ENCODE measurements at regions not wholly inside any gene's neighbourhood (a gene's known extent, or its start where the extent isn't known, plus 50 kb on each side); places are given as distances from the start of the nearest gene placed in this dataset.

GRCh38 chr4:3343358-3343757 is 50.5 kb downstream of the RGS12 start:
- peaks cover 4 to 17% (median 13%) of the 10 kb centered on the region in 4 experiments for H3K4me1 ChIP-seq (ENCODE audit: control extremely low read depth in 1 of 4, control insufficient read depth in 4 of 4, insufficient read depth in 4 of 4, low read length in 3 of 4)
- CTCF ChIA-PET = interaction anchor here (0.9 to 6.8 kb wide), 12 partner anchors 10 to 537 kb away, joined by 3 to 117 read pairs (median 4); partner anchors contain the start of gene HGFAC
- POLR2A ChIA-PET = no interaction called here

DNA sequence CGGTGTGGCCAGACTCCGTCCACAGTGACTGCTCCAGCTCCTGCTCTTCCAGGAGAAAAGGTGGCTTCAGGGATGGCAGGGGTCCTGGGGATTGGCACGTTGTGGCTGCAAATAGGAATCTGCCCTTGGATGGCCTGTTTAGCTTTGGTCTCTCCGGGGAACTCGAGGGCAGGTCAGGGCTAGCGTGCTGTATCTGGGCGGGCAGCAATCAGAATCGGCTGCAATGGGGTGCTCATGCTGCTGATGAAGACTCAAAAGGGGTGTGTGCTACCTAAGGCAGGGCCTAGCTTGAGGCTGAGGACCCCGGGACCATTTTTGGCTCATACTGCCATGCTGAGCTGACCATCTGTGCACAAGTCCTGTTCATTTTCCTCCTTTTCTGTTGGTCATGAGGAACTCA is 51.3 kb downstream of the RGS12 start:
- no peaks in the 10 kb centered on the region for H3K9me3 ChIP-seq (ENCODE audit: control extremely low read depth in 1 of 5, control insufficient read depth in 4 of 5, insufficient read depth in 2 of 5, low read depth in 1 of 5, low read length in 4 of 5)
- CTCF ChIA-PET = interaction anchor here (0.7 to 6.8 kb wide), 11 partner anchors 10 to 137 kb away, joined by 3 to 117 read pairs (median 3); partner anchors contain the start of gene HGFAC
- POLR2A ChIA-PET = no interaction called here
- DNase-seq = no peak
- H3K4me1 ChIP-seq (ENCODE audit: control extremely low read depth in 1 of 4, control insufficient read depth in 4 of 4, insufficient read depth in 4 of 4, low read length in 3 of 4) = peaks cover 4 to 20% (median 13%) of the 10 kb centered on the region in 4 experiments
- H3K4me3 ChIP-seq (ENCODE audit: control insufficient read depth in 1 of 7, extremely low read depth in 1 of 7, insufficient read depth in 4 of 7, low read depth in 2 of 7, low read length in 6 of 7) = no peak overlapping the region
- no peak overlapping the region for H3K27ac ChIP-seq (ENCODE audit: insufficient read depth in 1 of 2, low read depth in 1 of 2, low read length in 2 of 2, poor library complexity in 1 of 2, severe bottlenecking in 2 of 2)
- 98% methylated on average over 5 of the region's 9 CpGs for WGBS (ENCODE audit: insufficient coverage)
- H3K27me3 ChIP-seq (replicated peaks in 2 of 5; ENCODE audit: control insufficient read depth in 4 of 5, insufficient read depth in 5 of 5, low read length in 4 of 5) = no peaks in the 10 kb centered on the region
- peaks cover 0 to 5% (median 1%) of the 10 kb centered on the region in 4 experiments for H3K36me3 ChIP-seq (ENCODE audit: control insufficient read depth in 4 of 4, insufficient read depth in 4 of 4, low read length in 3 of 4)

More at GRCh38 chr4:3343358-3343757, 50.5 kb downstream of the RGS12 start:
- peaks cover 0 to 5% (median 1%) of the 10 kb centered on the region in 4 experiments for H3K36me3 ChIP-seq (ENCODE audit: control insufficient read depth in 4 of 4, insufficient read depth in 4 of 4, low read length in 3 of 4)
- WGBS (ENCODE audit: insufficient coverage) = 97% methylated on average over 12 of the region's 16 CpGs
- H3K27me3 ChIP-seq (replicated peaks in 2 of 5; ENCODE audit: control insufficient read depth in 4 of 5, insufficient read depth in 5 of 5, low read length in 4 of 5) = no peaks in the 10 kb centered on the region
- H3K27ac ChIP-seq (ENCODE audit: insufficient read depth in 1 of 2, low read depth in 1 of 2, low read length in 2 of 2, poor library complexity in 1 of 2, severe bottlenecking in 2 of 2) = no peak overlapping the region
- no peak overlapping the region for H3K4me3 ChIP-seq (ENCODE audit: control insufficient read depth in 1 of 7, extremely low read depth in 1 of 7, insufficient read depth in 4 of 7, low read depth in 2 of 7, low read length in 6 of 7)
- DNase-seq = no peak
- H3K9me3 ChIP-seq (ENCODE audit: control extremely low read depth in 1 of 5, control insufficient read depth in 4 of 5, insufficient read depth in 2 of 5, low read depth in 1 of 5, low read length in 4 of 5) = no peaks in the 10 kb centered on the region

DNA sequence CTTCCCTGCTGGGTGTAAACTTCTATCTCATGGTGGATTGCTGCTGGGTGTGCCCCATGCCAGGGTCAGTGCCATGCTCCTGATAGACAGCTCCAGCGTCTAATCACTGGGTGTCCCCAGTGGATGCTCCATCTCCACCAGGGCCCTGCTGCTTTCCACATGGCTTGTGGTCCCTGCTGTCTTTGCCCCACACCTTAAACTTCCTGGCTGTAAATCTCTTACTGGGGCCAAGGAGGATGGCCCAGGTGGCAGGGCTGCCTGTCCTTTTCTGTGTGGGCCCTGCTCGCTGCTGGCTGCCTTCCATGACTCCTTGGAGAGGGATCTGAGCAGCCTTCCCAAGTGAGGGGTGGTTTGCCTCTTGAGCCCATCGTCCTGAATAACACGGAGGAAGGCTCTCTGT is 51.8 kb downstream of the RGS12 start:
- Histone ChIP-seq H3K4me1 (ENCODE audit: control extremely low read depth in 1 of 4, control insufficient read depth in 4 of 4, insufficient read depth in 4 of 4, low read length in 3 of 4) (peaks cover 4 to 20% (median 13%) of the 10 kb centered on the region in 4 experiments), H3K9me3 (ENCODE audit: control extremely low read depth in 1 of 5, control insufficient read depth in 4 of 5, insufficient read depth in 2 of 5, low read depth in 1 of 5, low read length in 4 of 5) (no peaks in the 10 kb centered on the region), H3K27ac (ENCODE audit: insufficient read depth in 1 of 2, low read depth in 1 of 2, low read length in 2 of 2, poor library complexity in 1 of 2, severe bottlenecking in 2 of 2) (no peak overlapping the region), H3K36me3 (ENCODE audit: control insufficient read depth in 4 of 4, insufficient read depth in 4 of 4, low read length in 3 of 4) (peaks cover 0 to 5% (median 1%) of the 10 kb centered on the region in 4 experiments), H3K27me3 (replicated peaks in 2 of 5; ENCODE audit: control insufficient read depth in 4 of 5, insufficient read depth in 5 of 5, low read length in 4 of 5) (no peaks in the 10 kb centered on the region), H3K4me3 (ENCODE audit: control insufficient read depth in 1 of 7, extremely low read depth in 1 of 7, insufficient read depth in 4 of 7, low read depth in 2 of 7, low read length in 6 of 7) (no peak overlapping the region)
- CTCF ChIA-PET = interaction anchor here (0.7 to 6.8 kb wide), 9 partner anchors 11 to 136 kb away, joined by 3 to 117 read pairs (median 5); partner anchors contain the start of gene HGFAC
- WGBS (ENCODE audit: insufficient coverage) = 91% methylated on average over 4 of the region's 4 CpGs
- no peak for DNase-seq
- POLR2A ChIA-PET = no interaction called here

GRCh38 chr4:3345384-3345783 is 52.6 kb downstream of the RGS12 start:
- Histone ChIP-seq H3K9me3 (ENCODE audit: control extremely low read depth in 1 of 5, control insufficient read depth in 4 of 5, insufficient read depth in 2 of 5, low read depth in 1 of 5, low read length in 4 of 5) (no peaks in the 10 kb centered on the region), H3K4me1 (ENCODE audit: control extremely low read depth in 1 of 4, control insufficient read depth in 4 of 4, insufficient read depth in 4 of 4, low read length in 3 of 4) (peaks cover 4 to 20% (median 13%) of the 10 kb centered on the region in 4 experiments), H3K4me3 (ENCODE audit: control insufficient read depth in 1 of 7, extremely low read depth in 1 of 7, insufficient read depth in 4 of 7, low read depth in 2 of 7, low read length in 6 of 7) (no peak overlapping the region), H3K27me3 (replicated peaks in 2 of 5; ENCODE audit: control insufficient read depth in 4 of 5, insufficient read depth in 5 of 5, low read length in 4 of 5) (no peaks in the 10 kb centered on the region), H3K27ac (ENCODE audit: insufficient read depth in 1 of 2, low read depth in 1 of 2, low read length in 2 of 2, poor library complexity in 1 of 2, severe bottlenecking in 2 of 2) (no peak overlapping the region), H3K36me3 (ENCODE audit: control insufficient read depth in 4 of 4, insufficient read depth in 4 of 4, low read length in 3 of 4) (peaks cover 0 to 5% (median 1%) of the 10 kb centered on the region in 4 experiments)
- CTCF ChIA-PET = interaction anchor here (0.9 to 6.8 kb wide), 8 partner anchors 11 to 135 kb away, joined by 3 to 117 read pairs (median 14); partner anchors contain the start of gene HGFAC
- POLR2A ChIA-PET = no interaction called here
- no peak for DNase-seq
- WGBS (ENCODE audit: insufficient coverage) = 98% methylated on average over 5 of the region's 5 CpGs

DNA sequence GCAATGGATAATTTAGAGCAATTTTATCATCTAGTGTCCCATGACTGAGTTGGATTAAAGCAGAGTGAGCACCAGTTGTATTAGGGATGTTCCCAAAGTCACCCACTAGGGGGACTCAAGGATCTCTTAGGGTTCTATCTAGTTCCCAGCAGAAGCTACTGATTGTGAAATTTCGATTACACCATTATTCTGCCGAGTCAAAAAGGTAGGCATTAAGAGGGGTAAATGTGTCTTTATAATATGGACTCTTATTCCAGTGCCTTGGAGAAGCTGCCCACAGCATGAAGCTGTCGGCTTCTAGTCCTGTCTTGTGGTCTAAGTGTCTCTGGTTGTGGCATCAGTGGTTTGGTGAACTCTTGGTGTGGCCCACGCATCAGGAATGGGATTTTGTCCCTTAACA is 53.3 kb downstream of the RGS12 start:
- WGBS (ENCODE audit: insufficient coverage) = 58% methylated on average over 2 of the region's 4 CpGs
- Histone ChIP-seq H3K36me3 (ENCODE audit: control insufficient read depth in 4 of 4, insufficient read depth in 4 of 4, low read length in 3 of 4) (peaks cover 0 to 5% (median 1%) of the 10 kb centered on the region in 4 experiments), H3K9me3 (ENCODE audit: control extremely low read depth in 1 of 5, control insufficient read depth in 4 of 5, insufficient read depth in 2 of 5, low read depth in 1 of 5, low read length in 4 of 5) (no peaks in the 10 kb centered on the region), H3K27me3 (replicated peaks in 2 of 5; ENCODE audit: control insufficient read depth in 4 of 5, insufficient read depth in 5 of 5, low read length in 4 of 5) (no peaks in the 10 kb centered on the region), H3K4me1 (ENCODE audit: control extremely low read depth in 1 of 4, control insufficient read depth in 4 of 4, insufficient read depth in 4 of 4, low read length in 3 of 4) (peaks cover 4 to 19% (median 13%) of the 10 kb centered on the region in 4 experiments), H3K4me3 (ENCODE audit: control insufficient read depth in 1 of 7, extremely low read depth in 1 of 7, insufficient read depth in 4 of 7, low read depth in 2 of 7, low read length in 6 of 7) (no peak overlapping the region), H3K27ac (ENCODE audit: insufficient read depth in 1 of 2, low read depth in 1 of 2, low read length in 2 of 2, poor library complexity in 1 of 2, severe bottlenecking in 2 of 2) (no peak overlapping the region)
- peak; percentile 64 to 89 (median 82) for DNase-seq
- CTCF ChIA-PET = interaction anchor here (0.6 to 6.8 kb wide), 20 partner anchors 10 to 534 kb away, joined by 3 to 117 read pairs (median 4); partner anchors contain the start of gene HGFAC
- POLR2A ChIA-PET = interaction anchor here (0.9 kb wide), 1 partner anchor 18 kb away, joined by 3 read pairs; no protein-coding TSS in a partner anchor

DNA sequence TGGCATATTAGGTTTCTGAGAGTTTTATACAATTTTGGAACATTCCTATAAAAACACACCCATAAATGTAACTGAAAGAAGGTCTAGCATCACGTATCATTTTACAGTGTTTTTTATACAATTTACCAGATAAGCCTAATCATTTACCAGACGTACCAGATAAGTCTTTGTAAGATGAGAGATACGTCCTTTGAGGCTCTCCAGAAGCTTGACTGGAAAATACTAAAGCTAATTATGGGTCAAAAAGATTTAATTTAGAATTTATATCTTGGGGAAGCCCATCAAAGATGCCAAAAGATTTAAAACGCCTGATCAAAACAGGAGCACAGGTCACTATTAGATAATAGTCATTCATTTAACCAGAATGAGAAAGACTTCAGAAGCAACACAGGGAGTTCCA is 55.0 kb downstream of the RGS12 start:
- Histone ChIP-seq H3K36me3 (ENCODE audit: control insufficient read depth in 4 of 4, insufficient read depth in 4 of 4, low read length in 3 of 4) (peaks cover 0 to 5% (median 1%) of the 10 kb centered on the region in 4 experiments), H3K4me3 (ENCODE audit: control insufficient read depth in 1 of 7, extremely low read depth in 1 of 7, insufficient read depth in 4 of 7, low read depth in 2 of 7, low read length in 6 of 7) (no peak overlapping the region), H3K27me3 (replicated peaks in 2 of 5; ENCODE audit: control insufficient read depth in 4 of 5, insufficient read depth in 5 of 5, low read length in 4 of 5) (no peaks in the 10 kb centered on the region), H3K9me3 (ENCODE audit: control extremely low read depth in 1 of 5, control insufficient read depth in 4 of 5, insufficient read depth in 2 of 5, low read depth in 1 of 5, low read length in 4 of 5) (peaks cover 0 to 9% (median 3%) of the 10 kb centered on the region in 5 experiments), H3K4me1 (ENCODE audit: control extremely low read depth in 1 of 4, control insufficient read depth in 4 of 4, insufficient read depth in 4 of 4, low read length in 3 of 4) (peaks cover 0 to 7% (median 2%) of the 10 kb centered on the region in 4 experiments), H3K27ac (ENCODE audit: insufficient read depth in 1 of 2, low read depth in 1 of 2, low read length in 2 of 2, poor library complexity in 1 of 2, severe bottlenecking in 2 of 2) (no peak overlapping the region)
- ChIA-PET POLR2A (interaction anchor here (0.6 kb wide), 1 partner anchor 77 kb away, joined by 3 read pairs; no protein-coding TSS in a partner anchor), CTCF (interaction anchor here (1.0 to 6.8 kb wide), 6 partner anchors 12 to 133 kb away, joined by 3 to 117 read pairs (median 6); partner anchors contain the start of gene HGFAC)
- no peak for DNase-seq
- WGBS (ENCODE audit: insufficient coverage) = no CpG with 5 or more reads among the region's 4 CpGs

DNA sequence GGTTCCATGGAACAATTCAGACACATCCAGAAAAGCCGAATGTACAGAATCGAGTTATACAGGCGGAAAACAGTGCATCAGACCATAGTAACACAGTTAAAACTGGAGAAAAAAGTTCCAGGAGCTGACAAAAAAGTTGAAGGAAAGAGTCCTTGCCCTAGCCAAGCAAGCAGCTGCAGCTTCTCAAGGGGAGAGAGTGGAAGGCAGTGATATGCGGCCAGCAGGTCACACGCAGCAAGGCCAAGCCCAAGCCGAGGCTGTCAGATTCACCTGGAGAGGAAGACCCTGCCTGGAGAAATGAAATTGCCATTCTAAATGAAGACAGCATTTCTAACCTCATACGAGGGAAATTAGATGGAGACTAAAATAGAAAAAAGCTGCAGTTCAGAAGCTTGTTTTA is 55.8 kb downstream of the RGS12 start:
- Histone ChIP-seq H3K27me3 (replicated peaks in 2 of 5; ENCODE audit: control insufficient read depth in 4 of 5, insufficient read depth in 5 of 5, low read length in 4 of 5) (no peaks in the 10 kb centered on the region), H3K4me3 (ENCODE audit: control insufficient read depth in 1 of 7, extremely low read depth in 1 of 7, insufficient read depth in 4 of 7, low read depth in 2 of 7, low read length in 6 of 7) (no peak overlapping the region), H3K4me1 (ENCODE audit: control extremely low read depth in 1 of 4, control insufficient read depth in 4 of 4, insufficient read depth in 4 of 4, low read length in 3 of 4) (peaks cover 0 to 7% (median 2%) of the 10 kb centered on the region in 4 experiments), H3K9me3 (ENCODE audit: control extremely low read depth in 1 of 5, control insufficient read depth in 4 of 5, insufficient read depth in 2 of 5, low read depth in 1 of 5, low read length in 4 of 5) (peaks cover 0 to 13% (median 3%) of the 10 kb centered on the region in 5 experiments), H3K36me3 (ENCODE audit: control insufficient read depth in 4 of 4, insufficient read depth in 4 of 4, low read length in 3 of 4) (peaks cover 0 to 4% (median 2%) of the 10 kb centered on the region in 4 experiments), H3K27ac (ENCODE audit: insufficient read depth in 1 of 2, low read depth in 1 of 2, low read length in 2 of 2, poor library complexity in 1 of 2, severe bottlenecking in 2 of 2) (no peak overlapping the region)
- POLR2A ChIA-PET = no interaction called here
- DNase-seq = no peak
- 95% methylated on average over 7 of the region's 7 CpGs for WGBS (ENCODE audit: insufficient coverage)
- CTCF ChIA-PET = interaction anchor here (0.6 to 6.8 kb wide), 7 partner anchors 11 to 151 kb away, joined by 3 to 117 read pairs (median 5); partner anchors contain the start of gene HGFAC

Data from common myeloid progenitor, CD34-positive (primary cell).